COLO668 (cell line): ENCODE measurements at regions not wholly inside any gene's neighbourhood (a gene's known extent, or its start where the extent isn't known, plus 50 kb on each side); places are given as distances from the start of the nearest gene placed in this dataset.
"Not testable (repeated sequence)": the region's sequence is repeated elsewhere in the genome, so short reads cannot be mapped to it uniquely, and the experiment has no call there.

Experiments
- DNase-seq: peaks from one replicate; lab custom pipeline; 2025; ENCODE audit not compliant: unreplicated experiment; lab: John Stamatoyannopoulos, UW

DNA sequence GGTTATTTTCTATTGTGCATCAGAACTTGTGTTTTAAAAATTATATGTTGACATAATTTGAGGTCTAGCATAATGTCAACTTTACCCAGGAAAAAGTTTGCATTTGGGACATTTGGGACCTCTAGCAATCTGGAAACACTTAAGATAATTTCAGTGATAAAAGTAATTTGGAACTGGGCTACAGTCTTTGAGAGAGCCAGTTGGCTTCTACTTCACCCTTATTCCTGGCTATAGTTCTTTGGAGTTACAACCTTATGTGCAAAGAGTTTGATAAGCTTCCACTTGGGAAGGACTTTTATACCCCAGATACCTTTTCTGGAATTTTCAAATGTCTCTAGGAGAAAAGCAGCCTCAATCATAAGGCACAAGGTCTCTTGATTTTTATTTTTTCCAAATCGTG, 139.3 kb downstream of the ARRDC3 start:
- no peak for DNase-seq

DNA sequence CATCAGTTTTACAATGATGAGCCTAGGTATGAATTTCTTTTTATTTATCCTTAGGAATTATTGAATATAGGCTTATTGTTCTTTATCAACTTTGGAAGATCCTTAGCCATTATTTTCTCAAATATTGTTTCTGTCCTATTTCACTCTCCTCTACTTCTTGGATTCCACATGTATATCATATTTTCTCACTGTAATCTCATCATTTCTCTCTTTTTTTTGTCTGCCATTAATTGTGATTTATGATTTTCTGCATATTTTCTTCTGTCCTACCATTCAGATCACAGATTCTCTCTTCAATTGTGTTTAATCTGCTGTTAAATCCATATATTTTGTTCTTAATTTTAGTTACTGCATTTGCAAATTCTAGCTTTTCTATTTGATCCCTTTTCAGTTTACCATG, 139.8 kb downstream of the ARRDC3 start:
- no peak for DNase-seq

- not testable (repeated sequence) for DNase-seq
Measured at GRCh38 chr5:91241460-91241859, 141.7 kb downstream of the ARRDC3 start.

DNA sequence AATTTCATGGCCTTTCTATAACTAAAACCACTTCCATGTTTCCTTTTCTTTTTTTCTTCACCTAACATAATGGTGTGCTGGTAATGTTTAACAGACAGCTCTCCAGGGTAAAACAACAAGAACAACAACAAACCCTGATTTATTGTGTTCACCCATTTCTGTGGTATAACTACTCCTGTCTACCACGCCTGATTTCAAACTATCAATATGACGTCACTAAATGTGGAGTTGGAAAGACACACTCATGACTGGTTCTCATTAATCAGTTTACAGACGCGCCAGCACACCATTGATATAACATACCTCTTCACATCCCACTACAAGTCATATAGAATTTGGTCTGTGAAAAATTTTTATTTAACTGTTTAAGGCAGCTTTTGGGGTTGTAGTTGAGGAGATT, 142.9 kb downstream of the ARRDC3 start:
- DNase-seq = no peak

DNA sequence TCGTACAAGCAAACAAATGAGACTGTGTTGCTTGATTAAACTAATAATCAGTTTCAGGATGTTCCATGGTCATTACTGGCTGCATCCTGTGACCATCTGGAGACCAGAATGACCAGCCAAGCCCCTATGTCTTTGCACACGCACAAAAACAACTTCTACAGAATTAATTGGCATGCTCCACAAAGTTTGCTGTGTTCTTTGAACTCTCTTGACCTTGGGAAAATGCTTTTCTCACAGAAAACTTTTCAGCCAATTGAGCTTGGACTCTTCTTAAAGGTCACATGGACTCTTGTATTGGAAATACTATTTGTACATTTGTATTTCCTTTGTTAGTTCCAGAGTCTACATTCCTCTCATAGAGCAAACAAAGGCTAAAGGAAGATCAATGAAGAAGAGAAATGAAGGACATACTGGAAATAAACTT, 147.8 kb downstream of the ARRDC3 start:
- no peak for DNase-seq

DNA sequence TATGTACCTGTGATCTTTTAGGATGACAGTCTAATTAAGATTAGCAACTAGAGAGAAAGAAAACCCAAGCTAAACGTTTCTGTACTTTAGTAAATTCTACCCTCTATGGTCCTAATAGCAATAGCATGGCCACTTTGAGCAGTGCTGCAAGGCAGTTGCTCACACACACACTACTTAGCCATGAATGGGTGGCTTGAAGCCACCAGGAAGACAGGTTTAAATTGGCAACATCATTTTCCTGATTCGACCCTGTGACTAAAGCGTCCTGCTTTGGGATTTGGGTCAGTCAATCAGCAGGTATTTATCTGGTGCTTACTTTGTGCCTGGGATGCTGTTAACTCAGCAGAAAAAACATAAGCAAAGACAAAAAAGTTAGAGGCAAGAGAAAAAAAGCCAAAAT, 150.6 kb downstream of the ARRDC3 start:
- DNase-seq = no peak

GRCh38 chr5:91229031-91229727, 153.9 kb downstream of the ARRDC3 start:
- DNase-seq = no peak

GRCh38 chr5:91228188-91228587, 154.9 kb downstream of the ARRDC3 start:
- DNase-seq = no peak

- DNase-seq = peak; percentile 35
Measured at GRCh38 chr5:91225848-91226686, 157.1 kb downstream of the ARRDC3 start.

DNA sequence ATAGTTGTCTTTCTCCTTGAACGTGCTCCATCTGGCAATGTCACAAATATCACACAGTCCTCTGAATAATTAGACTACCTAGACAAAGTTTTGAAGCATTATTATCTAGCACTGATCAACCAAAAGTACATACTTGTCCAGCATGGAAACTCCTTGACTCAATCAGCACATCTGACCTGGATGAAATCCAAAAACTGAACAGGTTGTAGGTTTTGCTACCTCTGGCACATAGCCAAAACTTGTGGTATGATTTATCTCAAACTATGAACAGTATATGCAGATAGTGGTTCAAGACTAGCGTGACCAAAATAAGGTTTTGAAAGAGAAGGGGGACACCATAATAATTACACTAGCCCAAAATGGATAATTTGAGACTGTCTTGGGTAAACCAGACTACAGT, 158.1 kb downstream of the ARRDC3 start:
- no peak for DNase-seq

- no peak for DNase-seq
Measured at GRCh38 chr5:91224456-91224855, 158.7 kb downstream of the ARRDC3 start.

DNA sequence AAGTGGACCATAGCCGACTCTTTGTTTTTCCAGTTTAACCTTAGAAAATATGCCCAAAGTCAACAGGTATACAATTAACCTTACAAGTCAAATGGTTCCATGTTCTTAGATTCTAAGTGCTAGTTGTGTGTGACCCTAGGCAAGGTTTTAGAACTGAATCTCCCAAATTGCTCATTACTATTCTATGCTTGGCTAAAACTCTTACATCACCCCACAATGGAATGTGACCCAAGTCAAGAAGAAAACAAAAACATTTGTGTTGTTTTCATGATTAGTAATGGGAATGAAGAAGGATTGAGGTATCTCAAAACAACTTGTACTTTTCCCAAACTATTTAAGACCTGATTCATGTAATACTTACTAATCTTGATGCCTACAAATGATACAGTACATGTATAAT, 159.2 kb downstream of the ARRDC3 start:
- DNase-seq = no peak

DNA sequence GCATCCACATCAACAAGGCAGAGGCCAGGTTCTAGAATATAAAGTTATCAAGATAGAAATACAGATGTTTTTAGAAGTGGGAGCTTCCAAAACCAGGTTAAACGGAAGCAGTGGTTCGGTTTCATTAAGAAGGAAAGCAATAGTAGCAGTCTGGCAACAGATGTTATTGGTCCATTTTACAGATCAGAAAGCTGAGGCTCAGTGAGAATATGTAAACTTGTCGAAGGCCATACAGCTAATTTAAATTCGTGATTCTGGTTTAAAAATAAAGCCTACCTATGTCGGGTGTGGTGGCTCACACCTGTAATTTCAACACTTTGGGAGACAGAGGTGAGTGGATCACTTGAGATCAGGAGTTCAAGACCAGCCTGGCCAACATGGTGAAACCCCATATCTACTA, 160.6 kb downstream of the ARRDC3 start:
- DNase-seq = no peak

DNA sequence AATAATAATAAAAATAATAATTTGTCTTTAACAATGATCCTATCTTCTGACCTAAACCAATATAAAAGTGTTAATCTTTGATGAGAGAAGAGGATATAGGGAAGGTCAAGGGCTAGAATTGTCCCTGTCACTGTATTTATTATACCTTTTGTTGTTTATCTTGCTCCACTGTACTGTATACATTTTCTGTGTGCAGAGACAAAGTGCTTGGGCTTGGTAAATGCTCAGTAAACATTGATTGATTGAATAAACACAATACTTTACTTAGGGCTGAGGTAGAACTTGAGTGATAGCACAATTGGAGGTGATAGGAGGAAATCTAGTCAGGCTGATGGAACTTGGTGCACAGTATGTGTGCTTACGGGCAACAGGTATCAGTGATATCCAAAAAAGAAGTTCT, 161.2 kb downstream of the ARRDC3 start:
- DNase-seq = no peak

GRCh38 chr5:91219803-91220371, 163.2 kb downstream of the ARRDC3 start:
- DNase-seq = peak; percentile 1

DNA sequence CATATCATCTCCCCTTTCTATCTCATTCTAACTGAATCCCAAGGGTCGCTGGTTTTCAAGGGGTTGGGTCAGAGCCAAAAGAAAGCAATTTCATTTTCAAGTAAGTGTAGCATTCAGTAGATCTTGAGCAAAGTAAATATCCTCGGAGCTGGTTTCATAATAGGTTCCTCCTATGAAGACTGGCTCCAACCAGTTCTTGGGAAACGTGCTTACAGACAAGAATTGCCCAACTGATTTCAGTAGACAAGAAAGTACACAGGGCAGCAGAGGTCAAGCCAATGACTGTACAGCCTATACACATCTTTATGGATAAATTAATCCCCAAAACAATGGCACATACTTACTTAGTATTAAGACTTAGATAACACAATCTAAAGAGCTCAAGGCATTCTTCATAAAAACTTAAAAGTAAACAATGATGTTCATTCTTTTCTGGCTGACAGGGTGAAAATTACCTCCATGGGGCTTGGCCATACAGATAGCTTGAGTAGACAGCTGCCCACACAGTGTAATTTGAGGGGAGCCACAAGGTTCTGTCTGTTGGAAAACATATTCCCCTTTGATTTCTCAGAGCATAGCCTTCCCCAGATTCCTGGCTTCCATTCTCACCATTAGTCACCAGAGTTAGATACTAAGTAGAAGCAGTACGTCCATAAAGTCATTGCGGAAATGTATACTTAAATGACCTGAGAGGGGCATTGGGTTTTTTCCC, 163.9 kb downstream of the ARRDC3 start:
- no peak for DNase-seq

- no peak for DNase-seq
Measured at GRCh38 chr5:91217859-91218258, 165.3 kb downstream of the ARRDC3 start.

DNA sequence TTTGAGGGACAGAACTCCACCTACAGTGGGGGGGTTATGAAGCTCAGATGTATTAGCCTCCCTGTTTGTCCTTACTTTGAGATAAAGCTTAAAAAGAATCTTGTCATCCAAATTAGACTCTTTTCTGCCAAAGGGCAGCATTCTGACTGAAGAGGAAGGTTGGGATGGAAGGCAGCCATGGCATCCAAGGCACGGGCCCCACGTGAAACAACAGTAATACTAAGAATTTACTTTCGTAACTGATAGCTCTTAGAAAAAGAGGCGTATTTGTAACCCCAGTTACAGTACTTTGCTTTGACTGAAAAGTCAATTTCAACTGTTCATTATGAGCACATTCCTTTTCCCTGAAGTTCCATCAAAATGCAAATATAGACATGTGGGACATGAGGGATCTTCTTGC, 168.5 kb downstream of the ARRDC3 start:
- DNase-seq = no peak
